GM23248 (cell line): ENCODE measurements at regions not wholly inside any gene's neighbourhood (a gene's known extent, or its start where the extent isn't known, plus 50 kb on each side); places are given as distances from the start of the nearest gene placed in this dataset.

Experiments used
- EZH2 ChIP-seq: fragments of 200-600 bp; sonication (generic); IDR thresholded peaks from 2 replicates; pipeline ENCODE4 v1.6.1; 2018; ENCODE audit warnings: antibody characterized with exemption, mild to moderate bottlenecking; ENCODE audit not compliant: insufficient read depth, poor library complexity, severe bottlenecking
- EZH2phosphoT487 ChIP-seq: fragments of 200-600 bp; sonication (generic); IDR thresholded peaks from 2 replicates; pipeline ENCODE4 v1.6.1; 2018; ENCODE audit warnings: antibody characterized with exemption, moderate library complexity, mild to moderate bottlenecking, low read depth; ENCODE audit not compliant: insufficient read depth

- TF ChIP-seq EZH2 (no peak), EZH2phosphoT487 (no peak)
Observed at GRCh38 chr5:154542000-154542399, 64.0 kb upstream of the HAND1 start.
